HG02588 (cell line): ENCODE measurements at regions not wholly inside any gene's neighbourhood (a gene's known extent, or its start where the extent isn't known, plus 50 kb on each side); places are given as distances from the start of the nearest gene placed in this dataset.

Experiments
- ATAC-seq: cut with Tn5 transposase; IDR thresholded peaks from one replicate; pipeline ENCODE4 v1.9.1; 2021; ENCODE audit warnings: mild to moderate bottlenecking, moderate library complexity; ENCODE audit not compliant: unreplicated experiment

DNA sequence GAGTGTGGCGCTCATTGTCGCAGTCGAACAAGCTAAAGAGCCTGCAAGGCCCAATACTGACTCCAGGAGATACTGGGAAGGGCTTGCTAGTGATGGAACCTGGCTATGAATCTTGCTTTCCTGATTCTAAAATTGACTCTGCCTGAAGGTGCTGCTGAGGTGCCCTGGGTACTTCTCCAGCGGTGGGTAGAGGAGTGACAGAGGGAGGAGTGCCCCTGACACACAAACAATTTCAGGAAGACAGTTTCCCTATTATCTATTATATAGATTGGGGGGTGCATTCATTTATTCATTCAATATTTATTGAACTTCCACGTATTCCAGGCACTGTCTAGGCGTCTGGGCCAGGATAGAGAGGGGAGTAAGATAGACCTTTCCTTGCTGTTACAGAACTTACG is 339.2 kb upstream of the GATB start:
- ATAC-seq, result no peak

GRCh38 chr4:152099555-152099954 is 338.7 kb upstream of the GATB start:
- ATAC-seq, result no peak

- no peak for ATAC-seq
Measured at GRCh38 chr4:152099061-152099425, 338.2 kb upstream of the GATB start.

- ATAC-seq, result no peak
Measured at GRCh38 chr4:152098365-152099060, 337.7 kb upstream of the GATB start.

- ATAC-seq, result no peak
Measured at GRCh38 chr4:152097371-152097770, 336.6 kb upstream of the GATB start.

DNA sequence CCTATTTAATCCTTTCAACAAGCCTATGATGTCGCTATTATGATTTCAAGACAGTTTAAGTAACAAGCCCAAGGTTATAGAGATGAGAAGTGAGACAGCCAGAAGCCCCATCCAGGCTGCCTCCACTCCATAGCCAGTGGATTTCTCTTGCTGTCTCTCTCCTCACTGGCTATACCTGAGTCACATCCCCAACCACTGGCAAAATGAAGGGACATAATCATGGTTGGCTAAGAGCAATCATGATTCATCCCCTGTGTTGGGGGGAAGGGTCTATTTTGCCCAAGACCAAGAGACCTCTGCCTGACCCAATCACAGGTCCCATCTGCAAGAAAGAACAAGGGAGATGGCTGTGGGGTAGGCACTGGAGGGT is 334.9 kb upstream of the GATB start:
- no peak for ATAC-seq

GRCh38 chr4:152094970-152095700 is 334.3 kb upstream of the GATB start:
- no peak for ATAC-seq

- ATAC-seq, result no peak
Measured at GRCh38 chr4:152091405-152091804, 330.6 kb upstream of the GATB start.

- ATAC-seq, result no peak
Measured at GRCh38 chr4:152090543-152090942, 329.7 kb upstream of the GATB start.

GRCh38 chr4:152089584-152089983 is 328.8 kb upstream of the GATB start:
- no peak for ATAC-seq

DNA sequence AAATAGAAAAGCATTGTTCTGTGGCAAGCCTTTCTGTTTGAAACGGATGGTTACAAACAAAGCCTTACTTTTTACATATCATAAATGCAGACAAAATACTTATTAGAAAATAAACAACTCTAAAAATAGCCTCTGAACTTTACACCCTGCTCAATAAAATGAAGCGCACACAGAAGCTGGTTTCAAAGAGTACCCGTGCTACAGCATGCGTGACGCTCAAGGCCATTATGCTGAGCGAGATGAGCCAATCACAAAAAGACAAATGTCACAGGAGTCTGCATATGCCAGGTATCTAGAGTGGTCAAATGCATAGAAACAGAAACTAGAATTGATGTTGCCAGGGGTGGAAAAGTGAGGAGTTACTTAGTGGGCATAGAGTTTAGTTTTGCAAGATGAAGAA is 326.5 kb upstream of the GATB start:
- no peak for ATAC-seq

DNA sequence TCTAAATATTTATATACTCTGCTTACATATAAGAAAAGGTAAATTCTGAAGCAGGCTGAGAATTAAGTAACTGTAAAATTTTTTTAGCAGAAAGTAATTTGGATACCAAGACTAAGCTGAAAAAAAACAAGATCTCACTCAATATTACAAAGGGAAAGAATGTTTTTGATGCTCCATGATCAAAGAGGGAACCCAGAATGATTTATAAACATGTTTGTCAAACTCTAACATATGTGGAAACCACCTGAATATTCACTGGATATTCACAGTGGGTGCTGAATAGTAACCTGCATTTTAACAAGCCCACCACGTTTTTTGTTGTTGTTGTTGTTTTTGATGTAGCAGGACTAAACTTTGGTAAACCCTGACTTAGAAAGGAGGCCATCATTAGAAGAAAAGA is 324.9 kb upstream of the GATB start:
- ATAC-seq, result no peak

GRCh38 chr4:152083338-152083737 is 322.5 kb upstream of the GATB start:
- no peak for ATAC-seq

DNA sequence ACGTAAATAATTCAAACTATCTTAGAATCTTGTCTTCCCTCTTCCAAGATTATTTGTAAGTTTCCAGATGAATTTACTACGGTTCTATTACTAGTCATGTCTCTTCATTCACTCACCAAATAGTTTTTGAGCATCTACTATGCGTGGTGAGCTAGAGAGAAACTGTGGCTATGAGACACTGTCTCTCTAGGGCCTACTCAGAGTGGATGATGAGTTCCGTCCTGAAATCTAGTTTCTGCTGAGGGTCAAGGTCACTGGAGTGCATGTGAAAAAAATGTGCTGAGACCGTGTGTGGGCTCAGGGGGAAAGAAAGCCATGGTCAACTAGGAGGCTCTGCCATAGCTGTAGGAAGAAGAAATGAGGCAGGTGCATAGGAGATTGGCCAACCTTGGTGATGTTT is 320.2 kb upstream of the GATB start:
- peak; percentile 92 for ATAC-seq

DNA sequence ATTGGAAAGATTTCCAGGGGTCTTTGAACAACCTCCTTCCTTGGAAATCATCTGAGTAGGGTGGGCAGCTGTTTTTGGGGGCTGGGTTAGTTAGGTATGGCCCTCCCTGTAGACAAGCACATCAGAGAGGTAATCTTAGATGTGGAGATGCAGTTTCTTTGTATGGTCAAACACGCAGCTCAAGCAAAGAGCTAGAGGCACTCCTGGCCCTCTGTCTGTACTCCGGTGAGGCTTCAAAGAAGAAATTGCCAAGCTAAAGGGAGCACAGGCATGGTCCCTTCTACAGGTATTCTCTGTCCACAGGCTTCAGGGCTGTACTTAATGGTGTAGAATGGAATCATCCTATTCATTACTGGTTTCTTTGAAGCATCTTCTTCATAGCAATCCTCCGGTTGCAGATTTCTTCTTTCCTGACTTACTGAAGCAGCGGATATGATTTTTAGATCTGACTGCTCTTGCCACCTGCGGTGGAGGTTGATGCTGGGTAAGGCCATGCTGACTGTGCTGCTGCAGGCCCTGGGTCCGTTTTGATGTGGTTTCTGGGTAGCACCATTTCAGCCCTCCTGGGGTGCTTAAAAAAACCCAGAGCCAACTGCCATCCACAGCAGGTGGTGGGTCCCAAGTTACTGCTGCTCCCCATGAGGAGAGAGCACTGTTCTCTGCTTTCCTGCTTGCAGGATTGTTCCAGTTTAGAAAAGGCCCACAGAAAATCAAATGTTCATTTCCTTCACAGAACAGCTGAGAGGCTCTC is 318.9 kb upstream of the GATB start:
- ATAC-seq, result no peak

GRCh38 chr4:152079079-152079478 is 318.3 kb upstream of the GATB start:
- ATAC-seq, result no peak

DNA sequence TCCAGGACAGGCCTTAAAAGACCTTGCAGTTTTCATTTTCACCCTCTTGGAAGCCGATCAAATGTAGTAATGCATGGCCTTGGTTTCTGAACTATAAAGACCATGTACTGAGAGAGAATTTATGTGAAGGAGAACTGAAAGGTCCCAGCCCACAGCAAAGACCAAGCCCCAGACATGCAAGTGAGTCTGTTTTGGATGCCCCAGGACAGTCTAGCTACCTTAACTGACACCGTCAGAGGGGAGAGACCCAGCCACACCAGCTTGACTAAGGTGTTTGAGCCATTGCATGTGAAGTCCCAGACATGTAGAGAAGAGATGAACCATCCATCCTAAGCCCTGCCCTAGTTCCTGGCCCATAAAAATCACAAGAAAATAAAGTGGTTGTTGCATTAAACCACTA is 316.8 kb upstream of the GATB start:
- no peak for ATAC-seq

- ATAC-seq, result no peak
Measured at GRCh38 chr4:152075253-152075928, 314.6 kb upstream of the GATB start.

DNA sequence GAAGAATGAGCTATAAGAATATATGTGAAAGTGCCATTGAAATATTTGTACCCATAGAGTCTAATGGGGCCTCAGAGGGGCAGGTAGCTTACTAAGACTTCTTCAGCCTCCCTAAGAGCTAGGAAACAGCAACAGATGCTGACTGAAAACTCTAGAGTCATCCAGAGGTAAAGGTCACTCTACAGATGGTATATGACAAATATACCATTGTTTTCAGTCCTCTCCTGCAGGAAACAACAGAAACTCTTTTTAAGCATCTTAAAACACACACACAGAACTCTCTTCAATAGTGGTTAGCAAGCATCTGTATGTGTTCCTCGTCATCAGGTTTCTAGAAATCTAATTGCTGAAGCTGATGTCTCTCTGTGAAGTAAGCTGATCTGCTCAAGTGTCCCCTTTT is 313.8 kb upstream of the GATB start:
- ATAC-seq, result no peak

DNA sequence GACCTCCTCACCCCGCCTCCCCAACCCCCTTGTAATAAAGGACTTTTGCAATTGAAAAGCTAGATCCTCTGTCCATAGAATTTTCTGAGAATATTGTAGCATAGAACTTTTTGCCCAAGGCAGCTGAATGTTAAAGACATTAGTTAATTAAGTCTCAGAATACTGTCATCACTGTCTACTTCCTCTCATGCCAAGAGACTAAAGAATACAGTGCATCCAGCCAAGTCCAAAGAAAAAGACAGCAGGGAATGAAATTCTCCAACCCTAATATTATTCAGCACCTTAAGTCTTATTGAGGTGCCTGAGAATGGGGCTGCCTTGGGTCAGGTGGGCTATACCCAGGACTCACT is 313.3 kb upstream of the GATB start:
- ATAC-seq, result no peak

DNA sequence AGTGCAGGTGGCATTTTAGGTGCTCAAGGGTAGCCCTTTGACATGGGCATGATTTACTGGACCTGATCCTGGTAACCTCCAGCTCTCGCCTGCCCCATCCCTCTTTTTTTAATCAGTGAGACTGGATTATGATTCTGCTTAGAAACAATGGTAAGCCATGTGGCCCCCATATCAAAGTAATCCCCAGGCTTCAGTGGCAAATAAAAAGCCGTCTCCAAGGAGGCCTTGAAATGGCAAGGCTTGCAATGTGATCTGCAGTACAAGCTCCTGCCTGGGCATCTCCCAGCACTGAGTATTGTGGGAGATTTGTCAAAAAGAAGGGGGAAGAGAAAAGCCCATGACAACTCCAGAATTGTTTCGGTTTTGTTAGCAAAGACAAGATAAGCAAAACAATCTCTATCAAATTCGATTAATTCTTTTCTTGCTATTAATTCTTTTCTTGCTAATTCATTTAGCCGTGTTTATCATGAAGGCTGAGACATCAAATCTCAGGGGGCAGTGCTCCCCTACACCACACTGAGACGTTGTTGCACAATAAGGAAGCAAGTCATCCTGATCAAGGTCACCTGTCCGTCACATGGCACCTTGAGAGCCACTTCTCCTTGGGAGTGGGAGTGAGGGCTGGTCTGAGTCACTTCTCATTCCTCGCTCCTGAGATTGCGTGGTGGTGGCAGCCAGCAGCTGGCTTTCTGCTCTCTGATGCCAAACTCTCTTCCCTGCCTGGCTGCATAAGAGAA is 312.7 kb upstream of the GATB start:
- no peak for ATAC-seq
